B cell (primary cell): ENCODE measurements at regions not wholly inside any gene's neighbourhood (a gene's known extent, or its start where the extent isn't known, plus 50 kb on each side); places are given as distances from the start of the nearest gene placed in this dataset.

Experiments used
- EZH2 ChIP-seq: IDR thresholded peaks from 2 replicates; pipeline ENCODE4 v1.6.1; 2012; ENCODE audit warnings: borderline replicate concordance, low read depth, mild to moderate bottlenecking, moderate library complexity, low read length; ENCODE audit not compliant: insufficient read depth, poor library complexity, severe bottlenecking
- TF ChIP-seq, protein P1 (sequence below): fragments of 200-600 bp; IDR thresholded peaks from one replicate; pipeline ENCODE4 v1.8.0; 2022; ENCODE audit warnings: antibody characterized with exemption, mild to moderate bottlenecking

DNA sequence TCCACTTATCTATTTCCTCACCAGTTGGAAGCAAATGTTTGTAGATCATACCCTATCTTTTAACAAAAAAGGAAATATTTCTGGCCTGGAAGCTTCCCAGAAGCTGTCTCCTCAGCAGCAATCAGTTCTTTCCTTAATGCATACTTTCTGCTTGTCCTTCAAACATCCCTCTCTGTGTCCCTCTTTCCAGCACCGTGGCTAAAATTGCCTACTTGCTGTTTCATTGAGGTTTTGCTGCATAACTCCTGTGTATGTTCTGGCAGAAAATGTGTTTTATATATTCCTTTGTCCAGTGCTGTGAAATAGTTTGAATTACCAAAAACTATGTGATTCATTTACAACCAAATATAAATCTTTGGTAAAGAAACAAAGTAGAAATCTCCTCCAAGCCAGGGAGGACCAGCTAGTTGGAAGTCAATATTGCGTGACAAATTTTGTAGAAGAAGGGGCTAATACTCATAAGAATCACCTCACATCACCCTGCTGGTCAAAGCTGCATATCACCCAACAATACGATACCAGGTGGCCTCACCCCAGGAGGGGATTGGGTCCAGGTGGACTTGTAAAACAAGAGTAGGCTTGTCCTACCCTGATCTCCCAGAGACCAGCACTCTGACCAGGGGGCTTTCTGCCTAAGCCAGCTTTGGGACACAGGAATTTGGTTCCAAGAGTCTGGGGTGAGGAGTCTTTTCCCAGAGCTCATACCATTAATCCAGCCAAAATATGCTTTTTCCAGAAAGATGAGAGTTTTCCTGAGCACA lies 198.4 kb upstream of the SNX2 start:
- TF ChIP-seq, protein P1, sequence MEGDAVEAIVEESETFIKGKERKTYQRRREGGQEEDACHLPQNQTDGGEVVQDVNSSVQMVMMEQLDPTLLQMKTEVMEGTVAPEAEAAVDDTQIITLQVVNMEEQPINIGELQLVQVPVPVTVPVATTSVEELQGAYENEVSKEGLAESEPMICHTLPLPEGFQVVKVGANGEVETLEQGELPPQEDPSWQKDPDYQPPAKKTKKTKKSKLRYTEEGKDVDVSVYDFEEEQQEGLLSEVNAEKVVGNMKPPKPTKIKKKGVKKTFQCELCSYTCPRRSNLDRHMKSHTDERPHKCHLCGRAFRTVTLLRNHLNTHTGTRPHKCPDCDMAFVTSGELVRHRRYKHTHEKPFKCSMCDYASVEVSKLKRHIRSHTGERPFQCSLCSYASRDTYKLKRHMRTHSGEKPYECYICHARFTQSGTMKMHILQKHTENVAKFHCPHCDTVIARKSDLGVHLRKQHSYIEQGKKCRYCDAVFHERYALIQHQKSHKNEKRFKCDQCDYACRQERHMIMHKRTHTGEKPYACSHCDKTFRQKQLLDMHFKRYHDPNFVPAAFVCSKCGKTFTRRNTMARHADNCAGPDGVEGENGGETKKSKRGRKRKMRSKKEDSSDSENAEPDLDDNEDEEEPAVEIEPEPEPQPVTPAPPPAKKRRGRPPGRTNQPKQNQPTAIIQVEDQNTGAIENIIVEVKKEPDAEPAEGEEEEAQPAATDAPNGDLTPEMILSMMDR = no peak
- TF ChIP-seq EZH2 = no peak
